Stimulated activated CD4-positive, alpha-beta T cell treated with anti-CD3 and anti-CD28 coated beads, Interleukin-12 subunit alpha, Interleukin-12 subunit beta, amount 100 ng/mL, for 48 hours (primary cell): ENCODE measurements at regions not wholly inside any gene's neighbourhood (a gene's known extent, or its start where the extent isn't known, plus 50 kb on each side); places are given as distances from the start of the nearest gene placed in this dataset.

ENCODE experiments used
- DNase-seq, 3 donors: peaks; one replicate each; pipeline ENCODE4 v3.0.0-alpha.2; 2020; ENCODE audit warnings: low read depth in 2 of 3, low spot score in 1 of 3

DNA sequence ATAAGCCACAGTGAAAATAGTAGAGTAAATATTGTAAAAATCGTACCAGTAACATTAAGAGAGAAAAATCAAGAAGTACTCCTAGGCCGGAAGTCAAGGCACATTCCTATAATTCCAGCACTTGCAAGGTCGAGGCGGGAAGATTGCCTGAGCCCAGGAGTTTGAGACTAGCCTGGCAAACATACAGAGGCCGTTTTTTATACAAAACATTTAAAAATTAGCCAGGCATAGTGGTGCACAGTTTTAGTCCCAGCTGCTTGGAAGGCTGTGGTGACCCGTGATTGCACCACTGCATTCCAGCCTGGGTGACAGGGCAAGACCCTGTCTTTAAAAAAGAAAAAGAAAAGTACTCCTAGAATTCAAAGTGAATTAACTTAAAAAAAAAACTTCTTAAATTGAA, 341.8 kb downstream of the C12orf50 start:
- DNase-seq = no peak

DNA sequence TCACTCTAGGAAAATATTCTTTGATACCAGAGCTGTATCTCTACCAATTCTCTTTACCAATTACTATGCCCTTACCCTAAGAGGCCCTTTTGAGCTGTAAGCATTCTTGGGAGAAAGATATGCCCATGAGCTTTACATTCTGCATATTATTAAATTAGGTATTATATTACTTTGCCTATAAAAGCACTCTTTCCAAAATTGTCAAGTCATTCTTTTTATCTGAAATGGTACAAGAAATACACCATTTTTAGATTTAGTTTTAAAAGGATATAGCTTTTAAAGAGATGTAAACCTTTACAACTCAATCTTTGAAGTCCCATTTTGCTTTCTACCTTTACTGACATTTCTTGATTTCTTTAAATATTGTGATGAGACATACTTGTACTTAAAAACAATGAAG, 343.5 kb downstream of the C12orf50 start:
- DNase-seq = no peak

DNA sequence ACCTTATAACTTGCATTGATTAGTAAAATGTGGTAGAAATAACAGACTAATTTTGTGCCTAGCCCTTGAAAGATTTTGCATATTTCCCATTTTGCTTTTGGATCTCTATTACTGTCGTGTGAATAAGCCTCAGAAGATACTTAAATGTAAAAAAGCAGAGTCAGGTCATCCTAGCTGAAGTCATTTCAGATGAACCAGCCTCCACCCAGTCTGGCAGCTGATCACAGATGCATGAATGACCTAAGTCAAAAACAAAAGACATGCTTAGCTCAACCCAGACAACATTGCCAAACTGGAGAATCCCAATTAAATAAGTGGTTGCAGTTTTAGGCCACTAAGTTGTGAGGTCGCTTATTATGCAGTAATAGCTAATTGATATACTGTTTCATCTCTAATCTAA, 349.9 kb downstream of the C12orf50 start:
- DNase-seq = no peak

DNA sequence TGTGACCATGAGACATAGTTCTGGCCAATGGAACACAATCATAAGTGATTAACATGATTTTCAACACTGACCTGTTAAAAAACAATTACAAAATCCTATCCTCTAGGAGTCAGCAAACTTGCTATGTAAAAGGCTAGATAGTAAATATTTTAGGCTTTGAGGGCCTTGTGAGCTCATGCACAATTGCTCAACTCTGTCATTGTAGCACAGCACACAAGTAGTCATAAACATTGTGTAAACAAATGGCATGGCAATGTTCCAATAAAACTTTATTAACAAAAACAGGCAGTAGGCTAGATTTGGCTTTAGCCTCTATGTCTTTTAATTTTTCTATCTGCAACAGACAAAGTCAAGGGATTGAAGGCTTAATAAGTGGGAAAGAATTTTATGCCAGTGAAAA, 350.7 kb downstream of the C12orf50 start:
- DNase-seq = no peak

DNA sequence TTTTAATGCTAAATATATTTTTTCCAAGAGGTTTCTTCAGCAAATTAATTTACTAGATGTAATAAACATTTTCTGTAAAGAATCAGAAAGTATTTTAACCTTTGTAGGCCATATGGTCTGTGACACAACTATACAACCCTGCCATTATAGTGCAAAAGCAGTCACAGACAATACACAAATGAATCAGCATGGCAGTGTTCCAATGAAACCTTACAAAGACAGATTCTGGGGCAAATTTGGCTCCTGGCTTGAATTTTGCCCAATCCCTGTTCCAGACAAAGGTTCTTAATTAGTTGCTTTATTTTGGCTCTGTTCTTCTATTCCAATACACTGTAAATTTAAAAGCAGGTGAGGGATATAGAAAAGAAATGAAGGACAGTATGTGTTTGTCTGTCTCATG, 352.5 kb downstream of the C12orf50 start:
- DNase-seq = no peak

DNA sequence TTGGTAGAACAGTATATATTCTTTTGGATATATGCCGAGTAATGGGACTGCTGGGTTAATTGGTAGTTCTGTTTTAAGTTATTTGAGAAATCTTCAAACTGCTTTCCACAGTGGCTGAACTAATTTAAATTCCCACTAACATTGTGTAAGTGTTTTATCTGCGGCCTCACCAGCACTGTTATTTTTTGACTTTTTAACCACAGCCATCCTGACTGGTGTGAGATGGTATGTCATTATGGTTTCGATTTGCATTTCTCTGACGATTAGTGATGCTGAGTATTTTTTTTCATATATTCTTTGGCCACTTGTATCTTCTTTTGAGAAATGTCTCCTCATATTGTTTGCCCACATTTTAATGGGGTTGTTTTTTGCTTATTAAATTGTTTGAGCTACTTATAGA, 357.4 kb downstream of the C12orf50 start:
- no peak for DNase-seq

DNA sequence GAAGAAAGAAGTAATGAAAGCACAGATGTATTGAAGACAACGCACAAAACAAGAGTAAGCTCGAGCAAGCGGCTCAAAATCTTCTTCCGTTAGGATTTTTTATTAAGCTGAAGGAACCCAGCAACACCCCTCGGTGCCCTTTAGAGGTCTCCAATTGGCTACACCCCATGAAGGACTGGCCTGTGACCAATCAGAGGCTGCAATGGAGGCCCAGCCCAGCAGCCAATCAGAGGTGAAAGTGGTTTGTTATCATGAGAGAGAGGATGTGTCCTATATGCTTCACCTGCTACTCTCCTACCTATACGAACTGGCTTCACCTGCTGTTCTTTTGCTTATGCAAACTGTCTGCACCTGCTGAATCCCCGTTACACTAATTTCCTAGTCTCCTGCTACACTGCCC, 358.8 kb downstream of the C12orf50 start:
- DNase-seq = no peak

DNA sequence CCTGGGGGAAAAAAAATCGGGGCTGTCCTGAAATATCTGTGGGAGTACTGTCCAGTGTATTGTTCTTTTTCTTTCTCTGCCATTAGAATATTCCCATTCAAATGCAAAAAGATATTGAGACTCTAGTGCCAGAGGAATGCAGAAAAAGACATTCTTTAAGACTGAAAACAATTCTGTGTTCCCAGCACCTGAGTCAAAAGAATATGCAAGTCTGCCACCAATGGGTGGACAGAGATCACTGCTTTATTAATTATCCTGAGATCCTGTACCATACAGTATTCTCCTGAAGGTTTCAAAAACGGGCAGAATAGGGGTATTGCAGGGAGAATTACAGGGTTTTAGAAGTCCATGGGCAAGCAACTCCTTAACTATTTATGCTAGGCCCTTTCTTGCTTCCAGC, 361.8 kb downstream of the C12orf50 start:
- no peak for DNase-seq

DNA sequence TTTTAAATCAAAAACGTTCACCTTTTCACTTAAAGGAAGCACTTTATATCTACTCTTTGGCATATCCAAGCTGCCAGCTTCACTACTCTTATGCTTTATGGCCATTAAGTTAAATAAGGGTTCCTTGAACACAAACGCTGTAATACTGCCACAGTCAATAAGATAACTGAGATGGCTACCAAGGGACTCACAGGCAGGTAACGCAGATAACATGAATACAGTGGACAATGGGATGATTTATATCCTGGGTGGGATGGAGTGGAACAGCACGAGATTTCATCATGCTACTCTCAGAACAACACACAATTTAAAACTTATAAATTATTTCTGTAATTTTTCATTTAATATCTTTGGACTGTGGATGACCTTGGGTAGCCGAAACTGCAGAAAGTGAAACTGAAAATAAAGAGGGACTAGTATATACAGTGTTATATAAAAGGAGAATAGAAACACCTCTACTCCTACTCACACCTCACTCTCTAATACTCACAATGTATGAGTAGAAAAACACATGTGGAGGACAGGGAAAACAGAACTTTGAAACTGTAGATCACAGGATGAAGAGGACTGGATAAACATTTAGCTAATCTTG, 367.3 kb downstream of the C12orf50 start:
- DNase-seq = no peak

DNA sequence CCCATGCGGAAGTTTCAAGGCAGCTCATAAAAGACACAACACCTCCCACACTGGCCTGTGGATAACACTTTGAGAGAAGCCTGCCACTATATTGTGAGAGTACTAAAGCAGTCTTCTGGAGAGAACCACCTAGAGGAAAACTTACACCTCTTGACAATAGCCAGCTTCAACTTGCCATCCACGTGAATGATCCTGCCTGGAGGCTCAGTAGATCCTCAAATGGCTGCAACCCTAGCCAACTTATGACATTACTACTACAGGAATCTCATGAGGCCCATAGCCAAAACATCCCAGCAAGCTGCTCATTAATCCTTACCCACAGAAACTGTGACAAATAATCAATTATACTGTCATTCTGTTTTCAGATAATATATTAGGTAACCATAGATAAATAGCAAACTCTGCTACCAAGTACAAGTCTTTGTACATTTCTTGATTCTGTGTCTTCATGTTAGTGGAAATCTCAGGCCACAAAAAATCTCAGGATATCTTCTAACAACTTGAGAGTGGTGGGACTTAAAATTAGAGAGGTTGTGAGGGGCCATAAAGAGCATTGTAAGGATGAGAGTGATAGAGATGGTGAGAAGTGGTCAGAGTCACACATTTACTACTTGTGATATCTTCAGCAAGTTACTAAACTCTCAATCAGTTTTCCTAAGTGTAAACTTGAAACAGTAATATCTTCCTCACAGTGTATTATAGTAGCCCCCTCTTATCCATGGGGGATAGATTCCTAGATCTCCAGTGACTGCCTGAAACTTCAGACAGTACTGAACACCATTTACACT, 368.0 kb downstream of the C12orf50 start:
- no peak for DNase-seq

DNA sequence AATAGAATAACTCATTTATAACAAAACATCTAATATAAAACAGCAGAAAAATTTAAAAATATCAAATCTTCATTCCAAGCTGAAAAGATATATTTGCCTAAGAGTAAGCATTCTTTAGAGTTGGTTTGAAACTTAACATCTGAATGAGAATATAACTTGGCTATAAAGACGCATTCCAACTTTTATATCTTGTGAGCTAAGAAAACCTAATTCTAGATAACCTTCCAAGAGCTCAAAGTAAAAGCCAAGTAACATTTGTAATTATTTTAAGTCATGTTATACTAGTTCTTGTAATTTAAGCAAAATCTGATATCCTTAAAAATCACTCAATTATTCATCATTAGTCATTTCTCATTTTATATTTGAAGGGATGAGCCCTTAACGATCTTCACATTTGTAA, 368.9 kb downstream of the C12orf50 start:
- DNase-seq = no peak

DNA sequence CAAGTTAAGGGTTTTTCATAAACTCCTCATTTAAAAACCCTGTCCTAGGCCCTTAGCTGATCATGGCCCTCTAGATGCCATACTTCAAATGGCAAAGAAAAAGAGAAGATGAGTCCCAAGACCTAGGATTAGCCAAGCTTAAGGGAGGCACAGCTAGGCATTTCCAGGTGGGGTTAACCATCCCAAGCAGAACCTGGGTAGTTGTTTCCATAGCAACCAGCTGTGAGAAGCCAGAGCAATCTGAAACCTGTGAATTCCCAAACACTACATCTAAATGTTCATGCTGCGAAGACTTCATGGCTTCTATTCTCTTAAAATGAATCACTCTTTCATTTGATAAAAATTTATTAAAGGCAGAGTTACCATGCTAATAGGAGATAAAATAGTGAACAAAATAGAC, 372.9 kb downstream of the C12orf50 start:
- no peak for DNase-seq

DNA sequence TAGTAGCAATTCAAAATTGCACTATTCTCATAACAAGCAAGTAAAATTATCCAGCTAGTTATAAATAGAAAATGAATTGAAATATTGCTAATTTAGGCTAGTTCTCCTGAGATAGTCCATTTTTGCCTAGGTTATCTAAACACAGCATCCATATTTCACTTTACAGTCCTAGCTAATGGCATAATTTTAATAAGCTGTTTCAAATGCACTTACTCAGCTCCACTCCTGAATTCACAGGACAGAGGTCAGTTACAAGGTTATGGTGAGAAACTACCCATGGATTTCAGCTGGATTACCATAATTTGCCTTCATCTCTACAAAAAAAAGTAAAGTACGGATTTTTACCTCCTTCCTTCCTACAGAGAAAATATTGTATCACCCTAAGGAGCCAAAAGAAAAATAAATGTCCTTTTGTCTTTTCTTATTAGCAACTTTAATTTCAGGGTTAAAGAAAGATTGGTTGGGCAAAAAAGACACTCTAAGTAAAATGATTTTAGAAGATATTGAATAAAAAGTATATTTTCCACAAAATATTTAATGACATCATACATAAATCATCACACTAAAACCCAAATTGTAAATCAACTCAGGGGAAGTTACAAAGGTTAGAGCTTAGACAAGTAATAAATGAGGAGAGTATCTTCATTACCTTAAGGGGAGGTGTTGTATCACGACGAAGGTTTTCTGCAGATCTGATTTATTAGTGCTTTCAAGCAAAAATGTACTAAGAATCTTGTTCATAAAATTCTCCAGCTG, 377.4 kb downstream of the C12orf50 start:
- DNase-seq = no peak

DNA sequence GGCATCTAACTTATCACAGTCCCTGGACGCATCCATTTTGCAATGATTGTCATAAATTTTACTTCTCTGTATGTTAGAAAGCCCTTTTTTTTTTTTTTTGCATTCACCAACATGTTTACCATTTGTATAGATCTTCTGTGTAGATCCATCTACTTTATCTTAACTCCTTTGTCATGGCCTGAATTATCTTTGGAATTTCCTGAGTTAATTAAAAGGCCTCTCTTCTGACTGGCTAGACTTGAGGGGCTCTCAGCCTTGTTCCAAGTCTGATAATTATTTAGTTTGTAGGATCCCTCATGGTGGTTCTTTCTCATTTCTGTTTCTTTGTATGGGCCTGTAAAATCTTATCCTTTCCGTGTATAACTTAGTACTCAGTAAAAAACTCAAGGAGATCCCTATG, 387.0 kb downstream of the C12orf50 start:
- no peak for DNase-seq

DNA sequence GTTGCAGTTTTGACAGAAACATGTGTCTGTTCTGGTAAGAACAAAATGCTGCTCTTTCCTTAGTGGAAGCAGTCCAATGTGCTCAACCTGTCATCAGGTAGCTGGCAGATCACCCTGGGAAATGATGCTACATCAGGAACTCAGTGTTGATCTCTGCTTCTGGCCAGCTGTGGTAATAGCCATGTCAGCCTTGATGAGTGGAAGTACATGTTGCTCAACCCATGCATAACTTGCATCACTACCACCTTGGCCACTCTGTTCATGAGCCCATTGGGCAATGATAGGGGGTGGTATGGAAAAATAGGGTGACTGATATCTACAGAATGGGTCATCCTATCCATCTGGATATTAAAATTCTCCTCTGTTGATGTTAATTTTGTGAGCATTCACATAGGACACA, 411.0 kb downstream of the C12orf50 start:
- DNase-seq = no peak

DNA sequence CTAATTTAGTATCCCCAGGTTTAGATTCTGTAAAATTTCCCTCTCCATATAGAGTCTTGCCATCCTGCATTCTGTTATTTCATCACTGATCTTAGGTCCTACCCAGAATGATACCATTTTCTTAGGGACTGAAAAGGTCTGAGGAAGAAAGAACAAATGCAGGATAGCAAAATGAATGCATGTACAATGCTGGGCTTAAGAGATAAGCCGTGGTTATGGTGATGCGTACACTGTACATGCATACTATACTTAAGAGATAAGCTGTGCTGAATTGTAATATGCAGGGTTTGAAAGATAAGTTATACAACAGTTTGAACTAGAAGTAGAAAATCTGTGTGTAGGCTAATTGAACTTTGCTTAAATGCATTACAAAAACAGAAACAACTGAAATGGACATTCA, 416.2 kb downstream of the C12orf50 start:
- DNase-seq = no peak

DNA sequence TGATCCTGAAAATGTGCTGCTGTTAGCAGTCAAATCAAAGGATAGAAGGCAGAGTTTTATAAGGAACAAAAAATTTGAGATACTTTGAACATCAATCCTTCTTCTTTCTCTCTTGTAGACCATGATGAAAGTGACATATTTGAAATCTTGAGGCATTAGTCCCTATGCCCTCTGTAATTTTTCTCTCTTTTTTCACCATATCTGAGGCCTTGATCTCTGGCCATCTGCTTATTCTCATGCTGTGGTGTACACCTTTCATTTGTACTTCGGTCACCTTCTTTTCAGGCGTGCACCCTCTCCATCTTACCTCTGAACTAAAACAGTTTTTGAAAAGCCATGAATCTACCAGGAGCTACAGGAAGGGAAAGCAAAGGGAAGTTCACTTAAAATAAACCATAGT, 420.9 kb downstream of the C12orf50 start:
- no peak for DNase-seq

DNA sequence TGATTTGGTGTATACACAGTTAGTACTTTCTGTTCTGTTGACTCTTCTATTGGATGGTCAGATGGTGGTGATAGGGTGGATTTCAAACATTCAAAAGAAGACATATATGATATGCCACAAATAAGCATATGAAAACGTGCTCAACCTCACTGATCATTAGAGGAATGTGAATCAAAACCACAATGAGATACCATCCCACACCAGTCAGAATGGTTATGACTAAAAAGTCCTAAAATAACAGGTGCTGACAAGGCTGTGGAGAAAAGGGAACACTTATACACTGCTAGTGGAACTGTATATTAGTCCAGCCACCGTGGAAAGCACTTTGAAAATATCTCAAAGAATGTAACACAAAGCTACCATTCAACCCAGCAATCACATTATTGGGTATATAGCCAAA, 425.5 kb downstream of the C12orf50 start:
- DNase-seq = no peak

DNA sequence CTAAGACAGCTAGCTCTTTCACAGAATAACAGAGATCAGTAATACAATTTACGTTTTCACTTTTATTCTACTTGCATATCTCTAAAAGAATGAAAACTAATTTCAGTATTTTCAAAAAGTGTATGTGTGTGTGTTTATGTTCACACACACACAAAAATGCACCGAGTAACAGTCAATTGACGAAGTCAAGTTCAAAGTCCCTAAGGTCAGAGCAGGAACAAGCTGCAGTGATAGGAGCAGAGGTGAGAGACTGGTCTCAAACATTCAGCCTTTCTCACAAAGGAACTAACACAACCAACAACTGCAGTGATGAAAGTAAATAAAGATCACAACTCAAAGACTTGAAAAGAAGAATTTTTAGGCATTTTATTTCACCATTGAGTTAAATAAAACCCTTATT, 429.7 kb downstream of the C12orf50 start:
- DNase-seq = no peak

DNA sequence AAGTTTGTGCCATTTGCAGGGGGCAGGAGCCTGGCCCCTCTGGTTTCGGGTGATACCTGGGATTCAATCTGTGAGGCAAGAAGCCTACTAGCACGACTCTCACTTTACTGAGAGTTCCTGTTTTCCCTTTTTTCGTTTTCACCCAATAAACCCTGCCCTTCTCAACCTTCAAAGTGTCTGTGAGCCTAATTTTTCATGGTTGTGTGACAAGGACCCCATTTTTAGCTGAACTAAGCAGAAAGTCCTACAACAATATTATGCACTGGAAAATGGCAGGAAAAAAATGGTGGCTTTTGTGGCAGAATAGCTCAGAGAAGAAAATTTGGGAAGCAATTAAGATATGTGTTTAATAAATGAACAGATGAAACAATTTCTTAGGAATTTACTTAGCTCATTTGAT, 432.1 kb downstream of the C12orf50 start:
- no peak for DNase-seq

DNA sequence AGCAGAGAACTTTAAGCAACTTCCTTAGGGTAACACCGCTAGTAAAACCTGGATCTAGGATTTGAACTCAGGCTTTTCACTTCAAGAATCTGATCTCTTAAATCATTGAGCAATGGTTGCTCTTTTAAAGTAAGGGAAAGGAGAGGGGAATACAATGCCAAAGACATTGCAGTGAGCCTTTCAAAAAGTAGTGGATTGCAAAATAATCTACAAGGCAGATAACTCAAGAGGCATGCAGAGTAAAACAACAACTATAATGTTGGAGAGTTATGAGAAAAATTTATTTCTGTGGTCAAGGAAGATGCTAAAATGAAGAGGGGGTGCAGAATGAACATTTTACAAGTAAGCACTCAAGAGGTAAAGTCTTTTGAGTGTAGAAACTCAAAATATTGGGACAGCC, 432.6 kb downstream of the C12orf50 start:
- no peak for DNase-seq

DNA sequence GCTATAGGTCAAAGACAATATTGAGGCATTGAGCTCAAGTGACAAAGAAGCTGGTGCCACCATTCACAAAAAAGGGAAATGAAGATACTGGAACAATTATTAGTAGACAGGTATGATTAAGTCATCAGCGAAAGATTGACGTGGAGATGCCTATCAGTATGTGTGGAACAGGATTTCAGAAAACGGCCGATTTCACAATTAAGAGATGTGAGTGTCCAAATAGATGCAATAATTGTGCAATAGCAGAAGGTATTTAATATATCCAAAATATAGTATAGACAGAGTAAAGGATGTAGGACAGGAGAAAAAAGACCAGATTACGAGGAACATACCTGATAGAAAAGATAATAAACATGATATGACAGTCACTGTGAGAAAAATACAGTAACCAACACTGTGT, 433.1 kb downstream of the C12orf50 start:
- DNase-seq = no peak
